Fibroblast of lung (primary cell): ENCODE measurements at regions not wholly inside any gene's neighbourhood (a gene's known extent, or its start where the extent isn't known, plus 50 kb on each side); places are given as distances from the start of the nearest gene placed in this dataset.

Experiments used
- EZH2 ChIP-seq: IDR thresholded peaks from 2 replicates; pipeline ENCODE4 v1.5.1; 2012; ENCODE audit warnings: low read length, control low read depth, mild to moderate bottlenecking; ENCODE audit errors: missing control alignments
- TF ChIP-seq, protein P1 (sequence below), 2 donors: IDR thresholded peaks in 1 of 2; conservative IDR thresholded peaks in 1 of 2; 1 replicate in 1 of 2; 2 replicates in 1 of 2; pipeline ENCODE4 v1.5.1; 2011 to 2012; ENCODE audit warnings: low read length in 2 of 2, control low read depth in 1 of 2, inconsistent platforms in 1 of 2, low read depth in 1 of 2, mild to moderate bottlenecking in 1 of 2

DNA sequence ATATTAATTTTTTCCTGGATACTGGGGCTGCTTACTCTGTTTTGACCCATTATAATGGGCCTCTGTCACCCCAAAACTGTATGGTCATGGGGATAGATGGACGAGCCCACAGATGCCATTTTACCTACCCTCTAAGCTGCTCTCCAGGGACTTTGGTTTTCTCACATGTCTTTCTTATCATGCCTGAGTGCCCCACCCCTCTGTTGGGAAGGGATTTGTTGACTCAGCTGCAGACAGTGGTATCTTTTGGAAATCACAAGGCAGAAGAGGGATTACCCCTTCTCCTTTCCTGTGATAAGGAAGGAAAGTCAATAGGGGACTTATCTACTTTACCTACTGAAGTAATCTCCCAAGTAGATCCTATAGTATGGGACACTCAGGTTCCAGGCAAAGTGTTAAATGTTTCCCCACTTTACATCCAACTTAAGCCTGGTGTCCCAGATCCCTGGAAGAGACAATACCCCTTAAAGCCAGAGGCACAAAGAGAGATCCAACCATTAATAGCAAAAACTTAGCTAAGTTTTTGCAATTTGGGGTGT, 182.7 kb downstream of the RNF152 start:
- TF ChIP-seq EZH2 = no peak
- TF ChIP-seq, protein P1, sequence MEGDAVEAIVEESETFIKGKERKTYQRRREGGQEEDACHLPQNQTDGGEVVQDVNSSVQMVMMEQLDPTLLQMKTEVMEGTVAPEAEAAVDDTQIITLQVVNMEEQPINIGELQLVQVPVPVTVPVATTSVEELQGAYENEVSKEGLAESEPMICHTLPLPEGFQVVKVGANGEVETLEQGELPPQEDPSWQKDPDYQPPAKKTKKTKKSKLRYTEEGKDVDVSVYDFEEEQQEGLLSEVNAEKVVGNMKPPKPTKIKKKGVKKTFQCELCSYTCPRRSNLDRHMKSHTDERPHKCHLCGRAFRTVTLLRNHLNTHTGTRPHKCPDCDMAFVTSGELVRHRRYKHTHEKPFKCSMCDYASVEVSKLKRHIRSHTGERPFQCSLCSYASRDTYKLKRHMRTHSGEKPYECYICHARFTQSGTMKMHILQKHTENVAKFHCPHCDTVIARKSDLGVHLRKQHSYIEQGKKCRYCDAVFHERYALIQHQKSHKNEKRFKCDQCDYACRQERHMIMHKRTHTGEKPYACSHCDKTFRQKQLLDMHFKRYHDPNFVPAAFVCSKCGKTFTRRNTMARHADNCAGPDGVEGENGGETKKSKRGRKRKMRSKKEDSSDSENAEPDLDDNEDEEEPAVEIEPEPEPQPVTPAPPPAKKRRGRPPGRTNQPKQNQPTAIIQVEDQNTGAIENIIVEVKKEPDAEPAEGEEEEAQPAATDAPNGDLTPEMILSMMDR (conservative IDR thresholded peaks at IDR 0.05 in 1 of 2, IDR thresholded peaks at IDR 0.05 in 1 of 2; ENCODE audit: low read depth in 1 of 2, low read length in 2 of 2) = no peak
